HG02763 (cell line): ENCODE measurements at regions not wholly inside any gene's neighbourhood (a gene's known extent, or its start where the extent isn't known, plus 50 kb on each side); places are given as distances from the start of the nearest gene placed in this dataset.
"Not testable (repeated sequence)": the region's sequence is repeated elsewhere in the genome, so short reads cannot be mapped to it uniquely, and the experiment has no call there.

ENCODE experiments used
- ATAC-seq: cut with Tn5 transposase; IDR thresholded peaks from one replicate; pipeline ENCODE4 v1.9.1; 2021; ENCODE audit warnings: mild to moderate bottlenecking, moderate library complexity; ENCODE audit not compliant: unreplicated experiment

DNA sequence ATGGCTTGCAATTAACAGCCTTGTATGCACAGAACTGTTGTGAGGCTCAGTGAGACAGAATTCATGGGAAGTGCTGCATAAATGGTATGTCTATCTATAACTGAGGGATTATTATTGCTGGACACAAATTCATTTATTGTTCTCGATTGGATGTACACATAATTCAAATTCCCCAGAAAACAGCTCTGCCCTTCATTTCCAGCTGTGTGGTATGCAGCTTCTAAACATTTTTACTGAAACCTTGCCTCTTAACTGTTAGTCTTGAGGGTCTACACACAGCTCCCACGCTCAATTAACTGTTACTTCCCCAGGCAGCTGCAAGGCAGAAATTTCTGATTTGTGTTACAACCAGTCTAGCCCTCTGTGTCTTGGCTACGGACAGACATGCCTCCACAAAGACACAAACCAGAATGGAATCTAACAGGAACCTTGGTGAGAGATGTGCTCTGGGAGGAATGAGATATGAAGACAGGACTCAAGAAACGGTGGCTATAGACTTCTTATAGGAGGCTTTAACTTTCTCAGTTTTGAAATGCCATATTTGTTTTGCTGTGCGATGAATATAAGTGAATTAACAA is 139.7 kb upstream of the TBL1XR1 start:
- ATAC-seq, result no peak

DNA sequence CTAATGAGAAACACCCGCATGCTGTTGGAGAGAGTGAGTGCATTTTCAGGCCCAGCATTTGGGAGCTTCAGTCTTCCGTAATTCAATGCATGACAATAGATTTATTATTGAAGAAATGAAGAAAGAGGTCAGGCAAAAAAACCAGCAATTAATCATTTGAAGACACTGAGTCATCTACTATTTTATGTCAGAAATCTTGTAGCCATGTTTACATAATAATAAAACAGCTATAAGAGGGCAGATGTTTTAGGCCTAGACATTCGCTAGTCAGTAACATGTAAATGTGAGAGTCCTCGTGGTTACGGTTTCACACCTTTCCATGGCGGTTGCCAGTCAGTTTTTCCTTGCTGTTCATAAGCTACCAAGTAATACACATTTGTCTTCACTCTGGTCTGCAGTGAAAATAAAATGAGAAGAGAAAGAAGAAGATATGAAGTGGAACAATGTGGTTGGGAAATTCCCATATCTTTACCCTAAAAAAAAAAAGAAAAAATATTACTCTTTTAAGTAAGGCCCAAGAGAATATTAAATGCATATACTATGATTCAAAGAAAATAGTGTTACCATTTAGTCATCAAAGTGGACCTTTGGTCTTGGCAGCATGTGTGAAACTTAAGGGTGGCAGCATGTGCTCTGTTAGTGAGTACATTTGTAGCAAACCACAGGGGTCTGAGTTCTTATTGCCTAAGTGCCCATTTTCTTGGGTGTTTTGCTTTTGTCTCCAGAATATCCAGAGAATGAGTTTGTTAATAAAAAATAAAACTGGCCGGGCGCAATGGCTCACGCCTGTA is 140.5 kb upstream of the TBL1XR1 start:
- ATAC-seq, result peak; percentile 83

- ATAC-seq, result no peak
Observed at GRCh38 chr3:177338697-177339219, 141.5 kb upstream of the TBL1XR1 start.

DNA sequence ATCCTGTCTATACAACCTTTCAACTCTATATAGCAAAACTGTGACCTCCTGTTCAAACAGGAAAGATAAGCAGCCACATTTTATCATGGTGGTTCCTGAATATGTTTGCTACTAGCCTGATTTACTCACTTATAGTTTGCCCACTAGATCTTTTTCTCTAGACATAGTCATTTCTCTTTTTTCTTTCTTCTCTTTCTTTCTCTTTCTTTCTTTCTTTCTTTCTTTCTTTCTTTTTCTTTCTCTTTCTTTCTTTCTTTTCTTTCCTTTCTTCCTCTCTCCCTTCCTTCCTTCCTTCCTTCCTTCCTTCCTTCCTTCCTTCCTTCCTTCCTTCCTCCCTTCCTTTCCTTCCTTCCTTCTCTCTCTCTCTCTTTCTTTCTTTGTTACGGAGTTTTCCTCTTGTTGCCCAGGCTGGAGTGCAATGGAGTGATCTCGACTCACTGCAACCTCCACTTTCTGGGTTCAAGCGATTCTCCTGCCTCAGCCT is 142.0 kb upstream of the TBL1XR1 start:
- ATAC-seq, result not testable (repeated sequence)

DNA sequence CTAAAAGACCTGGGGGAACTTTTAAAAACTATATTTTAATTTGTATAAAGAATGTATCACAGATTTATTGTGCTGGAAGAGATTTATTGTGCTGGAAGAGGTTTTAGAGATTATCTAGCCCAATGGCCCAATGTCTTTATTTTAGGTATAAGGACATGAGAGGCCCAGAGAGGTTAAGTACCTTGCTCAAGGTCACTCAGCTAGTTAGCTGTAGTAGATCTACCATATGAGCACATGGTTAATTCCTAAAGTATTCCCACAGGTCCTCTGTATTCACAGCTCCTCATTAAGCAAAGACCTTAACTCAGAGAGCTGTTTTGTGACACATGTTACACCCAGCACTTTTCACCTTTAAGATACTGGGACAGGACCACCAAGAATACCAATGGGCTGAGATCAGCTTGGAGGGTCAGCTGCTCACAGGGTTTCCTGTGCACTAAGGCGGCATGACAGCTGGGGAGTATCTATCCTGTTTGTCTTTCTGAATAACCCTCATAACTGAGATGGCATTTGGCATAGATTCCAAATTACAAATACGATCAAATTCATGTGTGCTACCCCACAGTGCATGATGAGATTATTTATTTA is 143.1 kb upstream of the TBL1XR1 start:
- no peak for ATAC-seq

DNA sequence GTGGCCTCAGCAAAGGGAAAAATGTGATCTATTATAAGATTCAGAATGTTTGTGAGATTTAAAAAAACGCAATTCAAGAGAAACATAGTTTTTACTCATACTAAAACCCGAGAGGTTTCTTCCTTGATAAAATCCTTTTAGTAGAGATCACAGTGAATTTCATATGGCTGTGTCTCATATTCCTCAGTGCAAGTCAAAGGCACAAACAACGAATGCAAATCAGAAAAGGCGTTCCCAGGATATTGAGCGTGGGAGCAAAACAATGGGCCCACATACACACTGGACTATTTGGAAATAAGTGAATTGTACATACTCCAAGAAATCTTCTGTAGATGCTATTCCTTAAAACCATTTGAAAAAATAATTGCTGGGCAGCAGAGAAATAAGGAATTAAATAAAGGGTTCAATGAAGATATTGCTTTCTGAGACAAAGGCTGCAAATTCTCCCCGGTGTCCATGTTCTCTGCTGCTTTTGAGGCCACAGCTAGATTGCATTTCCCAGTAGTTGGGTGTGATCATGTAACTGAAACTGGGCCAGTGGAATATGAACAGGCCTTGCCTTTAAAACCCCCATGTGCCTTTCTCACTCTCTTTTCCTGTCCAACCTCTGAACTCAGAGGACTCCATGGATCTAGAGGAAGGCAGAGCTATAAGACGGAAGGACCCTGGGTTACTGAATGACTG is 144.6 kb upstream of the TBL1XR1 start:
- no peak for ATAC-seq

DNA sequence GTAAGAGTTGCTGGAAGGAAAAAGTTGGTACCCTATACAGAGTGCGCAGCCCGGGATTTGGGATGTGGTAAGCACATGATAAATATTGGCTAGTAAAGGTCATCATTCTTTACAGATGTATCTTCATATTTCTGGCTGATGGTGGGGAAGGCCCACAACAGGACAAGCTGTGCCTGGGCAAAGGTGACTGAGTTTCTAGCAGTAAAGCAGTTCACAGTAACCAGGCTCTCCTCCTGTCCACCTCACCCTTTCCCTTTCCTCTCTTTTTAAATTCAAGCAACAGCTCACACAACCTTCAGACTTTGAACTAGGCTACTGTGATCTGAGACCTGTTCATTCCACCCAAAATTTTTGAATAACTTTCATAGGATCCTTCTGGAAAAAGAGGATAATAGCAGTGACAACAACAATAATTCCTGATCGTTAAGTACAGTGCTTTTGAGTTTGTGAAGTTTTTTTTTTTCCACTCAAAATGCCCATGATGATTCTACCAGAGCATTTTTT is 145.9 kb upstream of the TBL1XR1 start:
- ATAC-seq, result no peak

DNA sequence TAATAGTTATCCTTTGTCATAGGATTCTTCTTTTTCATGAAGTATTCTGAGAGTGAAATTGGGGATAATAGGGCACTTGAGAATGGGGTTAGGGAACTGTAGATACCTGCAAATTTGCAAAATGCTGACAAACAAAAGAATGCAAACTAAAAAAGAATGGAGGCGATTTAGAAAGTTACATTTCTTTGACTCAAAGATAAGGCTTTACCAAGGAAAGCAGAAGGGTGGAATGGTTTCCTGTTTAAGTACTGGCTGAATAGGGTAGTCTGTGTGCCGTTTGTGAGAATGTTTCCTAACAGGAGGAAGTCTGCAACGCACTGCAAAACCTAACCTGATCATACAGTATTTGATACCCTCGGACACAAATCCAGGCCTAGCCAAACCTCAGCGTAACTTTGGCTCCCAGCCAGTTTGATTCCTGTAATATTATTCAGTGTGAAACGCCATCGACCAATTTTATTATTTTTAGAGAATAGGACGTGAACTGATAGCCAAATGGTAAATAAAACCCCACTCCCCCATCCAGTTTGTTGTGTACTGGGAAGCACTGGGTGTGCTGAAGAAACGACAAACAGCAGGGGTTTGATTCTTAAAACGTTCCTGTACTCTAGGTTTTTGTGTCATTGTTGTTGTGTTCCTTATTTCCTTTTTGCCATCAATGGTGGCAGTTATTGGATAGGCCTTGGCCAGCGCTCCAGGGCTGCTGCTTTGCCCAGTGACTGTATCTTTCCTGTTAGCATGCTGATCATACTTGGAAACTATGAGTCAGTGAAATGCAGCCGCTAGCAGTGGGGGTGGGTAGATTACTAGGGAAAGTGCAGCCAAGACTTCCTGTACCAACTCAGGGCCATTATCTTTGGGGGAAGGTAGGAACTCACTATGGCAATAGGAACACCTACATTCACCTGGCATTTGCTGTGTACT is 148.0 kb upstream of the TBL1XR1 start:
- peak; percentile 67 for ATAC-seq

- peak; percentile 13 for ATAC-seq
Observed at GRCh38 chr3:177345973-177346503, 148.8 kb upstream of the TBL1XR1 start.

GRCh38 chr3:177346878-177347277 is 149.6 kb upstream of the TBL1XR1 start:
- no peak for ATAC-seq

DNA sequence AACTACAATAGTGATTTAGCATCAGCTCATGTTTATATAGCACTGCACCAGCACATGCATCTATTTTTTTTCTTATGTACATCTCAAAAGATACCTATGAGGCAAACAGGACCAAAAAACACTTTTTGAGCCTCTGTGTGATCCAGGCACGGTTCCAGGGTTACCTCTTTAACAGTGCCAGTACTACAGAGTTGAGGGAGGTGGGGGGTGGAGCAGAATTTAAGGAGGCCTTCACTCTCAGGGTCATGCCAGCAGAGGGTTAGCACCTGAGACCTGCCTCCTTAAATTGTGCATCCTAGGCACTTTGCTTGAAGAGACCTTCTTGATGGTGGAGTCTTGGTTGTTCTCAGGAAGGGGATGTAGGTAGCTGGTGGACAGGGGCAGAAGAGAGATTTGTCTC is 150.3 kb upstream of the TBL1XR1 start:
- no peak for ATAC-seq

DNA sequence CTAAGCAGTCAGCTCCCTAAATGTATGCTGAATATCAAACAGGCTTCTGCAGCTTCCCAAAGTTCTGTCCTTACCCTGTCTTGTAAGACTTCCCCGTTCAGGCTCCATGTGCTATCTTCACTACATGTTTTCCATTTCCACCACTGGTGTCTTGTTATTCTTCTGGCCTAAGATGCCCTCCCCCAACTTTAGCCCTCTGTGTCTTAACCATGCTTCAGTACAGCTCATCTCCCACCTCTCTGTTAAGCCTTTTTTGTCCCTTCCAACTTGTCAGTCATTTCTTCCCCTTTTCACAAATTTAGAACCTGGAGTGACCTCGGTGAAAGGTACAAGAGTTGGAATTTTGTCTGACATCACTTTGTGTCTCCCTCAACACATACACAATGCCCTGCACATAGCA is 151.7 kb upstream of the TBL1XR1 start:
- ATAC-seq, result no peak

GRCh38 chr3:177349384-177349783 is 152.1 kb upstream of the TBL1XR1 start:
- no peak for ATAC-seq

- no peak for ATAC-seq
Observed at GRCh38 chr3:177350121-177350520, 152.8 kb upstream of the TBL1XR1 start.

DNA sequence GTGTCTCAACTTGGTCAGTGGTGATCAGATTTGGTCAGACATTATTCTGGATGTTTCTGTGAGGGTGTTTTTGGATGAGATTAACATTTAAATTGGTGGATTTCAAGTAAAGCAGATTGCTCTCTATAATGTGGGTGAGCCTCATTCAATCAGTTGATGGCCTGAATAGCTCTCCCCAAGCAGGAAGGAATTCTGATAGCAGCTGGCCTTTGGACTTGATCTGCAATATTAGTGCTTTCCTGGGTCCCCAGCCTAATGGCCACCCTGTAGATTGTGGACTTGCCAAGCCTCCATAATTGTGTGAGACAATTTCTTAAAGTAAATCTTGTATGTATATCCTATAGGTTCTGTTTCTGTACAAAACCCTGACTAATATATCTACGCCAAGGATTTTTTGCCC is 153.9 kb upstream of the TBL1XR1 start:
- no peak for ATAC-seq

DNA sequence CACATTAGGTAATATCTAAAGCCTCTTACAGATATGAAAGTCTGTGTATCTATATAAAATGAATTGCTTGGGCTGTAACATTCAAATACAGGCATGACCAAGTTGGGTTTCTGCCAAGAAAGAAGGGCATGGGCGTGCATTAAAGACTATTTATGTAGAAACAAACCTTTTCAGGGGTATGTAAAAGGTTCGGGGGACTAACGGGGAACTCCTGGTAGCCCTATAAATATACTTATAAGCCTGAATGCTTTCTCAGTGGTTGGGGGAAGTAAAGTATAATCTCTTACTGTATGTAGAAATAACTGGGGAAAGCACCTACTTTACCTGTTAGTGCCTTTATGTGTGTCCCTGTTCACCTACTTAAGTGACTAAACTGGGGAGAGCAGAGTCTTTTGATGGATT is 154.5 kb upstream of the TBL1XR1 start:
- ATAC-seq, result peak; percentile 97

DNA sequence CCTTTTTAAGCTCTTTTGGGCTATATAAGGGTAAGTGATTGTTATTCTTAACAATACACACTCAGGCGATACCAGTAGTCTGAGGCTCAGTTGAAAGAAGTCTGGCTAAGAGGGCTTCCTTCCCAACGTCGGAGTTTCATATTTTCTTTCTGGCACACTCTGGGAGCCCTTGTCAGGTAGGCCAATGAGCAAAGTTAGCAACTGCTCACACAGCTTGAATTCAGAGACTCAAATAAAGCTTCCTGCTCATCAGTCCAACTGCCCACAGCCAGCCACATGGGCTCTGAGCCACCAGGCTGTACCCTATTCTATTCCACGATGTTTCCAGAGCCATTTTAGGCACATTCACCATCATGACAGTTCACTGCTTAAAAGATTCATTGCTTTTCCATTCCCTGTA is 155.1 kb upstream of the TBL1XR1 start:
- no peak for ATAC-seq

DNA sequence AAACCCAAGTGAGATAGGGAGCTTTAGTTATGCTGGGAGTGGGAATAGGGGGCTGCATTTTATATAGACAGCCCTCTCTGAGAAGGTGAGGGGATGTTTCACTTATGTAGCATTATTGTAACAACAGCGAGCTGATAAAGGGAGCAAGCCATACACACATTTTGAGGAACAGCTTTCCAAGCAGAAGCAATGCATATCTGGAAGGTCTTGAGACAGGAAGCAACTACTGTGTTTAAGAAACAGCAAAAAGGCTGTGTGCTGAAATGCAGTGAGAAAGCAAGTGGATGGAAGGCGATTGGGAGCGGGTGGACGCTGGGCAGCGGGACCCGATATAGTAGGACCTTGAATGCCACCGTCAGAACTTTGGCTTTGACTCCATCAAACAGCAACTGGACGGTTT is 155.9 kb upstream of the TBL1XR1 start:
- no peak for ATAC-seq

DNA sequence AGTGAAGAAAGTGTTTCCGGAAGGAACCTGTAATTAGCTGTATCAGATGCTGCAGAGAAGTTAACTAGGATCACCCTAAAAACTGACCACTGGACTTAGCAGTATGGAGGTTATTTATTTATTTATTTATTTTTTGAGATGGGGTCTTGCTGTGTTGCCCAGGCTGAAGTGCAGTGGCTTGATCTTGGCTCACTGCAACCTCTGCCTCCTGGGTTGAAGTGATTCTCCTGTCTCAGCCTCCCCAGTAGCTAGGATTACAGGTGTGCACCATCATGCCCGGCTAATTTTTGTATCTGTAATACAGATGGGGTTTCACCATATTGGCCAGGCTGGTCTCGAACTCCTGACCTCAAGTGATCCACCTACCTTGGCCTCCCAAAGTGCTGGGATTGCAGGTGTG is 156.6 kb upstream of the TBL1XR1 start:
- not testable (repeated sequence) for ATAC-seq

DNA sequence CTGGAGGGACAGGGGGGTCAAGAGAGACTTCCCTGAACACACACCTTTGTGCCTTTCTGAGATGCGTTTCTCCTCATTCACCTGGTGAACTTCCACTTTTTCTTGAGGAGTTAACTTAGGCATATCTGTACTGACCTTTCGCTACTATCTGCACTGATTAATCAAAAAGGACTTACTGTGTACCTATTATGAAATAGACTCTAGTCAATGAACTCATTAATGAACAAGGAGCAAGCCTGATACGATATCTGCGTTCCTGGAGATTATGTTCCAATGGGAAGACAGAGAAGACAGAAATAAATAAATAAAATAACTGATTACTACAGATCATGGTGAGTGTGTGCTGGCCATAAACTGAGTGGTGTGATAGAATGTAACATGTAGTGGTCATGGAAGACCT is 157.2 kb upstream of the TBL1XR1 start:
- no peak for ATAC-seq
